GM10248 (cell line): ENCODE measurements at regions not wholly inside any gene's neighbourhood (a gene's known extent, or its start where the extent isn't known, plus 50 kb on each side); places are given as distances from the start of the nearest gene placed in this dataset.

Source experiments
- CTCF ChIA-PET: fragments of 300-600 bp; sonication (Branson Sonifier 250); formaldehyde crosslinking; extraction: SDS; loops from one replicate; lab custom pipeline; 2021; ENCODE audit warnings: antibody characterized with exemption; lab: Yijun Ruan, JAX
- POLR2A ChIA-PET: fragments of 350-650 bp; sonication (Branson Sonifier 250); formaldehyde crosslinking; extraction: SDS; loops from one replicate; lab custom pipeline; 2020; ENCODE audit warnings: antibody characterized with exemption; lab: Yijun Ruan, JAX
- DNase-seq: peaks from one replicate; pipeline ENCODE4 v3.0.0; 2012; ENCODE audit errors: extremely low spot score
- CTCF ChIP-seq: IDR thresholded peaks from 2 replicates; pipeline ENCODE4 v1.5.1; 2012; ENCODE audit warnings: mild to moderate bottlenecking, low read depth; ENCODE audit errors: extremely low read depth, missing control alignments, control extremely low read depth

- no peak for TF ChIP-seq CTCF
- no peak for DNase-seq
- POLR2A ChIA-PET: no interaction called here
- CTCF ChIA-PET: no interaction called here
Observed at GRCh38 chr2:188170356-188170755, 121.3 kb upstream of the GULP1 start.

GRCh38 chr2:188176620-188177019, 115.1 kb upstream of the GULP1 start:
- ChIA-PET POLR2A (no interaction called here), CTCF (no interaction called here)
- TF ChIP-seq CTCF: no peak

GRCh38 chr2:188181067-188181838, 110.4 kb upstream of the GULP1 start:
- ChIA-PET POLR2A (no interaction called here), CTCF (interaction anchor here (1.0 to 1.2 kb wide), 3 partner anchors 13 to 61 kb away, joined by 3 read pairs; no protein-coding TSS in a partner anchor)
- TF ChIP-seq CTCF: no peak
- DNase-seq: no peak

More at GRCh38 chr2:188176620-188177019, 115.1 kb upstream of the GULP1 start:
- DNase-seq: no peak

GRCh38 chr2:188181884-188182283, 109.8 kb upstream of the GULP1 start:
- DNase-seq: no peak
- no peak for TF ChIP-seq CTCF
- POLR2A ChIA-PET: no interaction called here
- CTCF ChIA-PET: interaction anchor here (1.0 to 1.2 kb wide), 2 partner anchors 17 to 60 kb away, joined by 3 read pairs; no protein-coding TSS in a partner anchor

- ChIA-PET POLR2A (no interaction called here), CTCF (no interaction called here)
- no peak for TF ChIP-seq CTCF
- DNase-seq: no peak
Observed at GRCh38 chr2:188187726-188188125, 103.9 kb upstream of the GULP1 start.

- ChIA-PET CTCF (no interaction called here), POLR2A (no interaction called here)
- no peak for TF ChIP-seq CTCF
- no peak for DNase-seq
Observed at GRCh38 chr2:188189356-188189755, 102.3 kb upstream of the GULP1 start.
